GM12892 (cell line): ENCODE measurements at regions not wholly inside any gene's neighbourhood (a gene's known extent, or its start where the extent isn't known, plus 50 kb on each side); places are given as distances from the start of the nearest gene placed in this dataset.

Source experiments
- POLR2A ChIP-seq: IDR thresholded peaks from 2 replicates; pipeline ENCODE4 v1.6.1; 2011; ENCODE audit warnings: low read depth, low read length, control low read depth
- POLR2AphosphoS5 ChIP-seq: IDR thresholded peaks from 2 replicates; pipeline ENCODE4 v1.6.1; 2011; ENCODE audit warnings: low read depth, low read length, control low read depth
- TAF1 ChIP-seq: IDR thresholded peaks from 2 replicates; pipeline ENCODE4 v1.6.1; 2011; ENCODE audit warnings: low read depth, mild to moderate bottlenecking, control low read depth, low read length, borderline replicate concordance

DNA sequence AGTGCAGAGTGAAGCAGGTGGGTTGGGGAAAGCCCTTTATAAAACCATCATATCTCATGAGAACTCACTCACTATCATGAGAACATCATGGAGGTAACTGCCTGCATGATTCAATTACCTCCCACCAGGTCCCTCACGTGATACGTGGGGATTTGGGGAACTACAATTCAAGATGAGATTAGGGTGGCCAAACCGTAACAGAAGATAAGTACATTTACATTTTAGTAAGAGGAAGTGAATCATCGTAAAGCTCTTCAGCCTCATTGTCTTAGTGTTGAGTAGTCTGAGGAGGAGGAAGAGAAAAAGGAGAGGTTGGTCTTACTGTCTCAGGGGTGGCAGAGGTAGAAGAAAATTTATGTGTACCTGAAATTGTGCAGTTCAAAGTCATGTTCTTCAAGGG lies 1053.4 kb upstream of the ADGRL4 start:
- TF ChIP-seq POLR2A (no peak), POLR2AphosphoS5 (no peak), TAF1 (no peak)
